ENCODE measurements at regions not wholly inside any gene's neighbourhood (a gene's known extent, or its start where the extent isn't known, plus 50 kb on each side); places are given as distances from the start of the nearest gene placed in this dataset.

DNA sequence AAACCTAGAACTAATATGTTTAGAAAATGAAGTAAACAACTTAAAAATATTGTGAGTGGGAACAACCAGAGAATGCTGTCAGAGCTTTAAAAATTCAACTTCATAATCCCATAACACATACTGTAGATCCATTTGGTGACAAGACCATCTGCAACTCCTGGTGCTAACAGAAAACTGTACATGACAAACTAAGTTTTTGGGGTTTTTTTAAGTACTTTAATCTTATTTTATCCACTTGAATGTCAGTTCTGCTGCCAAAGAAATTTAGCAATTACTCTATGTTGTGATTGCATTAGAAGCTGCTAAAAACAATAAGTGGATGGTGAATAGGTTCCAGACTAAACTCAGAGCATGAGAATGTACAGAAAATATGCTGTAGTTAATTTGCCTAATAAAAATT is 345.4 kb downstream of the COL12A1 start:
- Histone ChIP-seq H3K9me3 (no peaks in the 10 kb centered on the region), H3K4me1 (no peaks in the 10 kb centered on the region), H3K36me3 (no peaks in the 10 kb centered on the region), H3K27ac (no peak overlapping the region), H3K27me3 (no peaks in the 10 kb centered on the region), H3K4me3 (no peak overlapping the region)
- intact Hi-C loops (cut with DNase I; ENCODE audit: low total_unique reads) = no loop called here
- DNase-seq = no peak
- no peak for TF ChIP-seq POLR2A (IDR thresholded peaks at IDR 0.05)
- TF ChIP-seq, protein P1, sequence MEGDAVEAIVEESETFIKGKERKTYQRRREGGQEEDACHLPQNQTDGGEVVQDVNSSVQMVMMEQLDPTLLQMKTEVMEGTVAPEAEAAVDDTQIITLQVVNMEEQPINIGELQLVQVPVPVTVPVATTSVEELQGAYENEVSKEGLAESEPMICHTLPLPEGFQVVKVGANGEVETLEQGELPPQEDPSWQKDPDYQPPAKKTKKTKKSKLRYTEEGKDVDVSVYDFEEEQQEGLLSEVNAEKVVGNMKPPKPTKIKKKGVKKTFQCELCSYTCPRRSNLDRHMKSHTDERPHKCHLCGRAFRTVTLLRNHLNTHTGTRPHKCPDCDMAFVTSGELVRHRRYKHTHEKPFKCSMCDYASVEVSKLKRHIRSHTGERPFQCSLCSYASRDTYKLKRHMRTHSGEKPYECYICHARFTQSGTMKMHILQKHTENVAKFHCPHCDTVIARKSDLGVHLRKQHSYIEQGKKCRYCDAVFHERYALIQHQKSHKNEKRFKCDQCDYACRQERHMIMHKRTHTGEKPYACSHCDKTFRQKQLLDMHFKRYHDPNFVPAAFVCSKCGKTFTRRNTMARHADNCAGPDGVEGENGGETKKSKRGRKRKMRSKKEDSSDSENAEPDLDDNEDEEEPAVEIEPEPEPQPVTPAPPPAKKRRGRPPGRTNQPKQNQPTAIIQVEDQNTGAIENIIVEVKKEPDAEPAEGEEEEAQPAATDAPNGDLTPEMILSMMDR (IDR thresholded peaks at IDR 0.05) = no peak

DNA sequence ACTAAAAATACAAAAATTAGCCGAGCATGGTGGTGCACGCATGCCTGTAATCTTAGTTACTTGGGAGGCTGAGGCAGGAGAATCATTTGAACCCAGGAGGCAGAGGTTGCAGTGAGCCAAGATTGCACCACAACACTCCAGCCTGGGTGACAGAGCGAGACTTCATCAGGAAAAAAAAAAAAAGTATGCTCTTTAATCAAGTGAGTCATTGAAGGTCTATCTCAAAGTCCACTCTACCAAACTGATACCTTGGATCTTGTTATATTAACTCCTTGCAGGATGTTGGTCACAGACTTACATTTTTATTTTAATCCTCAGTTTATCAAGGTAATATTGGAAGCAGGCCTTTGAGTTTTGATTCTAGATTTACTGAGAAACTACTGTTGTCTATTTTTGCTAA is 348.7 kb downstream of the COL12A1 start:
- intact Hi-C loops (cut with DNase I; ENCODE audit: low total_unique reads) = no loop called here
- TF ChIP-seq POLR2A (IDR thresholded peaks at IDR 0.05) = no peak
- TF ChIP-seq, protein P1 (IDR thresholded peaks at IDR 0.05) = no peak
- H3K4me1 ChIP-seq = no peaks in the 10 kb centered on the region
- H3K9me3 ChIP-seq = no peaks in the 10 kb centered on the region
- no peak overlapping the region for H3K27ac ChIP-seq
- no peaks in the 10 kb centered on the region for H3K27me3 ChIP-seq
- H3K4me3 ChIP-seq = no peak overlapping the region
- no peak for DNase-seq
- no peaks in the 10 kb centered on the region for H3K36me3 ChIP-seq

DNA sequence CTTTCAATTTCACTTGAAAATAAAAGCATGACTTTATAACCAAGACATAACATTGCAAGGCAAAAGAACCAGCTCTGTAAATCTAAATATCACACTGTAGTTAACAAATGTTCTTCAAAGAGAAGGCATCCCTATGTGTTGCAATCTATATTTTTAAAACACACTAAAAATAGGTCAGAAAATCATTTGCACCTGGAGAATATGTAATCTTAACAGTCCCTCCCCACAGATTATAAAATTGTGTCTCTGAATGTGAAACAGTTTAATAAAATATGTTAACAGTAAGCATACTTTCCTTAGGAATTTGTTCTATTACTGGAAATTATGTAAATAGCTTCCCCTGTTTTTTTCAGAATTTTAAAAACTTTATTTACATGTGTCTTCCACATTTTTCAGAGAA is 351.9 kb downstream of the COL12A1 start:
- Histone ChIP-seq H3K27ac (no peak overlapping the region), H3K27me3 (no peaks in the 10 kb centered on the region), H3K4me3 (no peak overlapping the region), H3K36me3 (no peaks in the 10 kb centered on the region), H3K9me3 (no peaks in the 10 kb centered on the region), H3K4me1 (no peaks in the 10 kb centered on the region)
- no peak for TF ChIP-seq POLR2A (IDR thresholded peaks at IDR 0.05)
- TF ChIP-seq, protein P1 (IDR thresholded peaks at IDR 0.05) = no peak
- intact Hi-C loops (cut with DNase I; ENCODE audit: low total_unique reads) = no loop called here
- no peak for DNase-seq

DNA sequence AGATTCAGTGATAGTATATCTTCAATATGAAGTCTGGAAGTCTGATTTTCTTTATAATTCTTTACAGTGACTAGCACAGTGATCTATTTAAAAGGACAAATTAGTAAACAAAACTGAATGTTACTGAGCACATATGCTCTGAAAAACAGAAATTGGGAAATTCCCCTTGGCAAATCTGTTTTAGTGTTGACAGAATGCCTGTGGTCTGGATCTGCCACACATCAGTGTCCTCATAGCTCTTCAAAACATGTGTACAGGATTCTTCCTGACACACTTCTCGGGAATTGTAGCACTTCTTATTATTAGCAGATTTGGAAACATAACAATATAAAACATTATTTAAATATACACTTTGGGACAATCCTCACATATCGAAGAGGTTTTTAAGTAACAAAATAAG is 354.3 kb downstream of the COL12A1 start:
- intact Hi-C loops (cut with DNase I; ENCODE audit: low total_unique reads) = no loop called here
- no peaks in the 10 kb centered on the region for H3K4me1 ChIP-seq
- no peaks in the 10 kb centered on the region for H3K36me3 ChIP-seq
- no peak for DNase-seq
- H3K27ac ChIP-seq = no peak overlapping the region
- H3K27me3 ChIP-seq = no peaks in the 10 kb centered on the region
- no peak overlapping the region for H3K4me3 ChIP-seq
- TF ChIP-seq, protein P1 (IDR thresholded peaks at IDR 0.05) = no peak
- no peak for TF ChIP-seq POLR2A (IDR thresholded peaks at IDR 0.05)
- H3K9me3 ChIP-seq = no peaks in the 10 kb centered on the region

DNA sequence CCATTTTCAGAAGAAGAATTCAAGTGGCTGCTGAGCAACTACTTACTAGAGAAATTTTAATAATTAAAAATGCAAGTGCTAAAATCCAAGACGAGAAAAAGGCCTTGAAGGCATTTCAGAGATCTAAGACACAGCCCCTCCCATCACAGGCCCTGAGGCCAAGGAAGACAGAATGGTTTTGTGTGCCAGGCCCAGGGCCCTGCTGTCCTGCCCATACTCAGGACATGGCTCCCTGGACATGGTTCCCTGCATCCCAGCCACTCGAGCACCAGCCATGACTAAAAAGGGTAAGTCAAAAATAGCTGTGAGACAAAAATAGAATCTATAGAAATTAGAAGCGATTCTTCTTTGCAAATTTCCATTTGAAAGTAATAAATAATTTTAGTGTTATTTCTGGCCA is 364.9 kb downstream of the COL12A1 start:
- Histone ChIP-seq H3K4me1 (no peaks in the 10 kb centered on the region), H3K9me3 (peaks cover 0 to 5% of the 10 kb centered on the region in 2 donors), H3K27ac (no peak overlapping the region), H3K4me3 (no peak overlapping the region), H3K36me3 (no peaks in the 10 kb centered on the region), H3K27me3 (no peaks in the 10 kb centered on the region)
- DNase-seq = no peak
- TF ChIP-seq, protein P1 (IDR thresholded peaks at IDR 0.05) = no peak
- no peak for TF ChIP-seq POLR2A (IDR thresholded peaks at IDR 0.05)
- intact Hi-C loops (cut with DNase I; ENCODE audit: low total_unique reads) = no loop called here

Data from uterus (tissue), 3 donors.